ENCODE measurements at regions not wholly inside any gene's neighbourhood (a gene's known extent, or its start where the extent isn't known, plus 50 kb on each side); places are given as distances from the start of the nearest gene placed in this dataset.

- DNase-seq = peak; percentile 12 to 19
Observed at GRCh38 chr11:128361451-128362020, 225.8 kb downstream of the ETS1 start.

- DNase-seq = no peak
Observed at GRCh38 chr11:128359515-128359914, 227.8 kb downstream of the ETS1 start.

DNA sequence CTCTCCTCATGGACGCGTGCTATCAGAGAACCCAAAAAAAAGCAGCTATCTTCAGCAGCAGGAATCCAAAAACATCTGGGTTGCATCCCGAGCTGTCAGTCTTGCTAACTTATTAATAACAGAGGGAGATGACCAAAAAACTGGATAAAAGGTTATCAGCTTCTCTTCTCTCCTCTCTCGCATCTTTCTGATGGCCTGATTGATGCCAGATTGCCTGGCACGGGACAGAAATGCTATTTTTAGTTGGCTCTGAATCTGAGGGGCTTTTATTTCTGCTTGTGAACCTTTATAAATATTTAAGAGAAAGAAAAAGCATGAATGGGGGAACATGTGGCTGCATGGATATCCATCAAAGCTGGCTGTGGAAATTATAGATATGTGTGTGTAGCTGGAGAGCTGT is 230.3 kb downstream of the ETS1 start:
- no peak for DNase-seq

- no peak for DNase-seq
Observed at GRCh38 chr11:128355558-128355957, 231.8 kb downstream of the ETS1 start.

- DNase-seq = no peak
Observed at GRCh38 chr11:128354476-128354875, 232.9 kb downstream of the ETS1 start.

- no peak for DNase-seq
Observed at GRCh38 chr11:128351168-128351567, 236.2 kb downstream of the ETS1 start.

DNA sequence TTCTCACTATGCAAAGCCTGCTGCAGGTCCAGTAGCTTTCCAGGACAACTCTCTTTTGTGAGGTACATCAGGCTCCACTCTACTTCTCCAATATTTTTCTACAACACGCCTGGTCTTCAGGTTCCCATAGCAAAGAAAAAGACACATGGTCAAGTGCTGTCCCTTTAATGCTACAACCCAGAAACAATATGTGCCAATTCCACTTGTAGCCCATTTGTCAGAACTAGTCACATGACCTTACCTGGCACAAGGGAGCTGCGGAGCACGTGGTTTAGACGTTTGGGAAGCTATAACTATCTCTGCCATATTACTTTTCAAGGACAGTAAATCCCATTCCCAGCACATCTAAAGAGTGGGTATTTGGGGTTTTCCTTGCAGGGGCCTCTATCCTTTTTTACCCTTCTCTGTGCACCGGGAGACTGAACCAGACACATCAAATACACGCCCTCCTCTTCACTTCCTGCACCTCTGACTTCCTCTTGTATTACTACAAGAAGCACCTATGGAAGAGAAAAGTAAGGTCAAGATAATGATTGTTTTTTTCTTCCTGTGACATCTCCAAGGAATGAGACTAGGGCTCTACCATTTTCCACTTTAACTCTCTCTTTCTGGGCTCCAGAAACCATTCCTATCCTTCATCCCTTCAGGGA is 237.6 kb downstream of the ETS1 start:
- DNase-seq = peak in 1 of 2 donors; percentile 30

DNA sequence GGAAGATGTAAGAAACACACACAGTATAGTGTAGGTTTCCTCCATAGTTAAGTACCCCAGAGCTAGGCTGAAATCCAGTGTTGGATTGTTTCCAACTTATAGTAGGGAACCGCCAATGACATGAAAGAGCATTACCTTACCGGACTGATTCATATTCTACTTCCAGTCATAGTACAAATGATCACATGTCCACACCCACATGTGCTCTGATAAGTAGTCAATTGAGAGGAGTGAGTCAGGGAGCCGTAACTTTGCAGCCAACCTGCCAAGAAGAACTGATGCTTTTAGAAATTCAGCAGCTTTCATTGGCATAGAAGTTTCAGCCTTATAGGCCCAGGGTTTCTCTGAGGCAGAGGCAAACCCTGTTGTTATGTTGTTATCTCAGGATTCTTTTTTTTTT is 240.6 kb downstream of the ETS1 start:
- DNase-seq = peak in 1 of 2 donors; percentile 29

DNA sequence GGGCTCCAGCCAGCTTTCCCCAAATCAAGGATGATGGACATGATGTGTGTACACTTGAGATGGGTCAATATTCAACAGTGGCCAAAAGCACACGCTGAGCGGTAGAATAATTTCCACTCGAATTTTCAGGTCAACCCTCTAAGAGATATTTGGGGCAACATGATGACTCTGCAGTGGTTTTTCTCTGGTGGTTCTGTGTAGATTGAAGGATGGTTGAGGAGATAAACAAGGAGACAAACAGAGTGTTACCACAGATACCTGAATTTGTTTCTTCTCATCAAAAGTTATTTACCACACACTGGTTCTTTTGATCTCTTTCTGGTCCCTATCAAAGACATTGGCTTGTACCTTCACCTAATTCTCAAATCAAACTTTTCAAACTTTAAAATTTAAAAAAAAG is 242.0 kb downstream of the ETS1 start:
- peak; percentile 51 to 87 for DNase-seq

DNA sequence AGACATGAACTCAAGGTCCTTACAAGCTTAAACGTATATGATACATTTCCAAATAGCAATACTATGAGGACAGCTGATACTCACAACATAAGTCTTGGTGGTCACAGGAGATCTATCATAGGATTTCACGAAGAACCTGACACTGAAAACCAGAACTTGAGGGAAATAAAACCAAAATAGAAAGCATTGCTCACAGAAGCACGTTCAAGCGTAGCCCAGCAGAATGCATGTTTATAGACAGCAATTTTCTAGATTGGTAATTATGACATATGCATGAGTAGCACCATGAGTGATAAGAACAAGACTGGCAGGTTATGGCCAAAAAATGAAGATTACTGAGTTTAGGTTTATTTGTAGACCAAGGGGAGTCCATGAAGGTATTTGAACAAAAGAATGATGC is 243.5 kb downstream of the ETS1 start:
- no peak for DNase-seq

- no peak for DNase-seq
Observed at GRCh38 chr11:128343135-128343514, 244.2 kb downstream of the ETS1 start.

DNA sequence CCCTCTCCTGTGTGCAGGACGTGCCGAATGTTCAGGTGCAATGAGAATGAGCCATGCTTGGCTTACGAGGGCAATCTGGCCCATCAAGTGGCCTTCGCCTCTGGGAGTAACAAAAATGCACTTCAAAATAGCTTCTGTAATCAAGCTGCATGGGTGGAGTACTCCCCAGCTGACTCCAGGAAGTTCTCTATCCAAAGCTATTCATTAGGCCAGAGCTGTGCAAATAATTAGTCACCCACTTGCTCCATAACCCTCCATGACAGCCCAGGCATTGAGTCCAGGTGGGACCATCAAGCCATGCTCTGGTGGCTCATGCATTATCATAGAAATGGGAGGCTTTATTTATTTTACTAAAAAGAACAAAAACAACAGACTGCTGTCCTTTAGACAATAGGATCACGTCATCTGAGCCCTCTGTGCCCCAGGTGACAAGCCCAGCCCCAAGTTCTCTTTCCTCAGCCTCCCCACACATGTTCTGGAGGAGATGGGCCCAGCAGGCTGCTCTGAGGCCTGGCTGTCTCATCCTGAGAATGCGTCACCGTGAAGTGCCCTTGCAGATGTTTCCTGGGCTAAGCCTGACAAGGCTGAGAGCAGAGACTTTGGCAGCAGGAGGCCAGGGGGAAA is 244.7 kb downstream of the ETS1 start:
- DNase-seq = peak; percentile 63 to 69

DNA sequence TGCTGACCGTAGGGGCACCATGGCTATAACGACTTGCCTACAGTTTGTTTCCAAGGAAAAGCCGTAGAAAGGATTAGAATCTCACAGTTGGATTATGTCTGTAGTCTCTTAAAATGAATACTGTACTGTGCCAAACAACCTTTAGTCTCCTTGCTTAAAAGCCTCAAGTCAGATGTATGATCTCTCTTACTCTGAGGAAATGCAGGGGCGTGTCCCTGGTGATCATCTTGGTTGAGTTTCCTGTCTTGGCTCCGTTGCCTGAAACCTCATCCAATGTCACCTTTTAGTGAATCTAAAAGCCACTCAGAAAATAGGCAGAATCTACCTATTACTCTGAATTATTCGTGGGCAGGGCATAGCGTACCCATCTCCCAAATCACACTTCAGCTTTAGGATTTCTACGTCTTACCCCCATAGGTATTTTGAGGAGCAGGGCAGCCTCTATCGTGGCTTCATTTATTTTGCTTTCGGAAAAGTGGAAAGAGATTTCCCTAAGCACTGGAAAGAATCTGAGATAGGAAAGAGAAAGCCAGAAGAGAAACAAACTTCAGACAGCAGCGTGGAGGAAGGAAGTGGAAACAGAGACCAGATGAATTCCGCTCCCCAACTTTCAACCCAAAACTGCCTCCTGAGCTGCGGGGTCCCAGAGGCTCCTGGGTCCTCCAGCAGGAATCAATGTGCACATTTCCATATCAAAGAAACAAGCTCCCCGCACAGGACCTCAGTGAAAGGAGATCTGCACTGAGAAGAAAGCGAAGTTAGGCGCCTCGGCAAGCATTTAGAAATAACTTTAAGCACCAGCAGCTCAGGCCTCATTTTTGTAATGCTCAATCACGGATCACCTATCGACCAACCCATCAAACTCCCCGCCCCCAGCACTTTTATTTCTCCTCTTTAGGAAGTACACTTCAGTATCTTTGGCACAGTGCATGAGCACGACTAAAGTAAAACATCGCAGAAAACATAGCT is 245.8 kb downstream of the ETS1 start:
- peak; percentile 80 to 87 for DNase-seq

- peak in 1 of 2 donors; percentile 60 for DNase-seq
Observed at GRCh38 chr11:128339792-128340191, 247.6 kb downstream of the ETS1 start.

- DNase-seq = no peak
Observed at GRCh38 chr11:128338811-128339210, 248.5 kb downstream of the ETS1 start.

GRCh38 chr11:128336203-128336602 is 251.2 kb downstream of the ETS1 start:
- no peak for DNase-seq

GRCh38 chr11:128335729-128336128 is 251.6 kb downstream of the ETS1 start:
- no peak for DNase-seq

GRCh38 chr11:128334311-128335044 is 252.9 kb downstream of the ETS1 start:
- no peak for DNase-seq

- peak; percentile 69 to 77 for DNase-seq
Observed at GRCh38 chr11:128331317-128331716, 256.0 kb downstream of the ETS1 start.

DNA sequence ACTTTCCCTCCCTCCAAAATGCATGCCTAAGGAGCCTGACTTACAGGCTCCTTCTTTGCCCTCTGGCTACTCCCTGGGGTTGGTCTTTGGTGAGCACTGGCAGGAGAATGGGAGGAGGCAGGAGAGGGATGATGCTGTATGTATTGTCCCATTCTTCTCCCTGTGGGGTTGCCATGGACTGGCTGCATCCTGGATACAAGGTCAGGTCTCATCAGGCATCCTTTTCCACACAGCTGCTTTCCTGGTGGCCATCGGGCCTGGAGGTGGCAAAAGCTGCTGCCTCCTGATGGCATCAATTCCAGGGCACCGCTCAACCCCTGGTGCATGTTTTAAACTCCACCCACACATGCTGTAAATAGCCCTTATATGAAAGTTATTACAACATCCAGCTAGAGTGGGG is 257.2 kb downstream of the ETS1 start:
- DNase-seq = no peak

DNA sequence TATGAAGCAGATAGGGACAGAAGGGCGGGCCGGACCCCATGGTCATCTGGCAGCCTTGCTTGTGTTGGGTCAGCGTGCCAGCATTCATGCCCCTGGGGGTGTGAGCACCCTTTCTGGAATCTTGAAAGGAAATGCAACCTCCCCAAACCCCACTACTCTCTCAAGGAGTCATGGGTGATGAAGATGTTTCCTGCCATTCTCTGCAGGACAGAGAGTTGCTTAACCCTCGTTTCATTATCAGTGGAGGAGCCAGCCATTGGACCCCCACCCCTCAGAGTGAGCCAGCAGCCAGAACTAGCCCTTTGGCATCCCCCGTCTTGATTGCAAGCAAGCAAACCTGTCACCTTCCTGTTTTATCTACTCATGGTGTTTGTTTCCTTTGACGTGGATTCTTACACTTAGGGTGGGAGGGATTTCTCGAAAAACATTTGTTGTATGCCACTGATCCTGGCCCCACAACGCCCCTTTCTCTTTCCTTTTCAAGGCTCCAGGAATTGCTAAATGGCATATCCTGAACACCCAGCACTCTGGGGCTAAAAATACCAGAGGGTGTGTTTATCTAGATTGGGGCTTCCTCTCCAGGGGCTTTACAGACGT is 258.3 kb downstream of the ETS1 start:
- DNase-seq = peak; percentile 64 to 79

GRCh38 chr11:128327274-128327673 is 260.1 kb downstream of the ETS1 start:
- DNase-seq = no peak

Measured in CD4-positive, alpha-beta T cell treated with Interleukin-4 for 1 hour (primary cell).